HepG2 (cell line): ENCODE measurements at regions not wholly inside any gene's neighbourhood (a gene's known extent, or its start where the extent isn't known, plus 50 kb on each side); places are given as distances from the start of the nearest gene placed in this dataset.

Experiments
- ATAC-seq: fragments of 200-7000 bp; cut with Tn5 transposase; 3 replicates; pipeline ENCODE4 v1.9.1; 2020; ENCODE audit warnings: mild to moderate bottlenecking, moderate library complexity
- BruUV-seq: library from RNA; stranded (reverse); fragments of 400-500 nt; replicated peaks from 2 replicates; lab custom pipeline; 2021; lab: Mats Ljungman, UMichigan
- CTCF ChIA-PET: fragments of 300-600 bp; formaldehyde crosslinking; extraction: SDS; loops from one replicate; lab custom pipeline; 2021; ENCODE audit warnings: low total read pairs, inconsistent platforms, low intra/inter-chr PET ratio; lab: Yijun Ruan, JAX
- POLR2A ChIA-PET: fragments of 350-600 bp; sonication (Branson Sonifier 250); formaldehyde crosslinking; loops from one replicate; lab custom pipeline; 2020; ENCODE audit warnings: antibody characterized with exemption, inconsistent platforms; lab: Yijun Ruan, JAX
- DNase-seq: peaks from one replicate; pipeline ENCODE4 v3.0.0-alpha.2; 2015; ENCODE audit warnings: low spot score
- FAIRE-seq: peaks from 3 replicates; lab custom pipeline; 2011; peaks lifted over from hg19 to GRCh38; lab: Jason Lieb, UNC
- H2AFZ ChIP-seq: one replicate; pipeline ENCODE4 v1.6.1; 2011; ENCODE audit warnings: low read length, inconsistent platforms
- H3K27ac ChIP-seq: fragments of 300-600 bp; 3 replicates; pipeline ENCODE4 v1.8.0; 2011; ENCODE audit warnings: mixed run types, mild to moderate bottlenecking, mixed read lengths, low read length, inconsistent platforms; ENCODE audit not compliant: insufficient read depth; ENCODE audit errors: extremely low read length
- H3K27me3 ChIP-seq, 2 experiments: fragments of 200-600 bp in 1 of 2; 2 replicates in 1 of 2; 3 replicates in 1 of 2; pipeline versions ENCODE4 v1.6.0 to v1.8.0; 2011; ENCODE audit warnings: low read length in 2 of 2, mild to moderate bottlenecking in 2 of 2, moderate library complexity in 2 of 2, inconsistent platforms in 1 of 2; ENCODE audit not compliant: insufficient read depth in 2 of 2, control insufficient read depth in 1 of 2
- H3K36me3 ChIP-seq, 2 experiments: fragments of 200-600 bp in 1 of 2; replicated peaks in 1 of 2; 2 replicates in 1 of 2; 3 replicates in 1 of 2; pipeline versions ENCODE4 v1.5.1 to v1.8.0; 2011; ENCODE audit warnings: low read length in 2 of 2, inconsistent platforms in 1 of 2; ENCODE audit not compliant: insufficient read depth in 2 of 2, control insufficient read depth in 1 of 2
- H3K4me1 ChIP-seq: 2 replicates; pipeline ENCODE4 v1.5.1; 2012; ENCODE audit warnings: low read length, inconsistent platforms; ENCODE audit not compliant: insufficient read depth
- H3K4me2 ChIP-seq: 2 replicates; pipeline ENCODE4 v1.6.0; 2011; ENCODE audit warnings: low read depth, low read length, inconsistent platforms
- H3K4me3 ChIP-seq, 3 experiments: fragments of 200-600 bp in 1 of 3; sonication (generic), shearing (Covaris generic) in 1 of 3; replicated peaks in 1 of 3; 2 replicates each; pipeline ENCODE4 v1.5.1; 2011 to 2016; ENCODE audit warnings: low read length in 3 of 3, inconsistent platforms in 2 of 3, low read depth in 2 of 3, mild to moderate bottlenecking in 2 of 3, control low read depth in 1 of 3, mixed read lengths in 1 of 3; ENCODE audit not compliant: insufficient read depth in 1 of 3
- H3K79me2 ChIP-seq: one replicate; pipeline ENCODE4 v1.6.1; 2011; ENCODE audit warnings: low read length, inconsistent platforms; ENCODE audit not compliant: insufficient read depth
- H3K9ac ChIP-seq: 2 replicates; pipeline ENCODE4 v1.6.0; 2011; ENCODE audit warnings: mild to moderate bottlenecking, low read depth, low read length, inconsistent platforms; ENCODE audit not compliant: insufficient read depth
- H3K9me3 ChIP-seq: 2 replicates; pipeline ENCODE4 v1.5.1; 2012; ENCODE audit warnings: mild to moderate bottlenecking, low read length
- H4K20me1 ChIP-seq: 2 replicates; pipeline ENCODE4 v1.6.0; 2011; ENCODE audit warnings: inconsistent platforms, mild to moderate bottlenecking, low read length, moderate library complexity; ENCODE audit not compliant: insufficient read depth
- CEBPG ChIP-seq: IDR thresholded peaks from 2 replicates; pipeline ENCODE4 v1.6.1; 2016
- GPBP1L1 ChIP-seq: sonication (generic); formaldehyde crosslinking; IDR thresholded peaks from 2 replicates; pipeline ENCODE4 v1.5.0; 2020; ENCODE audit warnings: mild to moderate bottlenecking, missing genetic modification reagents
- HOMEZ ChIP-seq: IDR thresholded peaks from 2 replicates; pipeline ENCODE4 v1.6.1; 2016; ENCODE audit warnings: low read depth
- MAFF ChIP-seq: IDR thresholded peaks from 2 replicates; pipeline ENCODE4 v1.6.1; 2011; ENCODE audit warnings: low read depth, low read length, improper control_type of control experiment
- MAFK ChIP-seq, 2 experiments: IDR thresholded peaks in 1 of 2; conservative IDR thresholded peaks in 1 of 2; 2 replicates each; pipeline ENCODE4 v1.6.1; 2011; ENCODE audit warnings: improper control_type of control experiment in 2 of 2, low read length in 2 of 2
- MEIS1 ChIP-seq: sonication (generic); formaldehyde crosslinking; IDR thresholded peaks from 2 replicates; pipeline ENCODE4 v1.9.0; 2021; ENCODE audit warnings: mild to moderate bottlenecking, missing genetic modification reagents, moderate library complexity, borderline replicate concordance
- USF2 ChIP-seq, 2 experiments: sonication (generic) in 1 of 2; formaldehyde crosslinking in 1 of 2; IDR thresholded peaks; 2 replicates each; pipeline versions ENCODE4 v1.5.1 to v1.6.1; 2011 to 2020; ENCODE audit warnings: borderline replicate concordance in 1 of 2, low read depth in 1 of 2, low read length in 1 of 2, mild to moderate bottlenecking in 1 of 2, missing genetic modification reagents in 1 of 2, moderate library complexity in 1 of 2
- ZNF260 ChIP-seq: sonication (generic); formaldehyde crosslinking; IDR thresholded peaks from 2 replicates; pipeline ENCODE4 v1.4.0; 2020; ENCODE audit warnings: missing genetic modification reagents, low read depth, mild to moderate bottlenecking, borderline replicate concordance
- ZNF788 ChIP-seq: sonication (generic); formaldehyde crosslinking; IDR thresholded peaks from 2 replicates; pipeline ENCODE4 v1.5.0; 2020; ENCODE audit warnings: mild to moderate bottlenecking, missing genetic modification reagents, borderline replicate concordance
- WGBS: methylation state at CpG from one replicate; pipeline ENCODE4 v1.1.6; 2017; ENCODE audit warnings: low lambda C conversion rate; 5-methylcytosine and 5-hydroxymethylcytosine counted together
- in situ Hi-C: cut with HindIII; loops from 2 replicates; pipeline ENCODE4 v1.10.0; 2017; ENCODE audit warnings: low pct_unique_long_range_greater_than_20kb; ENCODE audit not compliant: extremely low pct_ligation_motif_present
- intact Hi-C: fragments of 100-400 bp; cut with micrococcal nuclease; formaldehyde crosslinking; loops from one replicate; pipeline ENCODE4 v1.10.0; 2022; ENCODE audit not compliant: unreplicated experiment

GRCh38 chr1:222240536-222241181 lies 307.2 kb downstream of the HHIPL2 start:
- H3K9me3 ChIP-seq, result no peaks in the 10 kb centered on the region
- no peak for ATAC-seq
- ChIA-PET CTCF (no interaction called here), POLR2A (no interaction called here)
- no peaks in the 10 kb centered on the region for H3K79me2 ChIP-seq
- 33% methylated on average over 7 of the region's 7 CpGs for WGBS
- H3K4me1 ChIP-seq, result no peaks in the 10 kb centered on the region
- no peak overlapping the region for H3K4me2 ChIP-seq
- H3K27ac ChIP-seq, result no peak overlapping the region
- DNase-seq, result no peak
- H3K9ac ChIP-seq, result no peak overlapping the region
- H4K20me1 ChIP-seq, result no peaks in the 10 kb centered on the region
- in situ Hi-C loops, result no loop called here
- no peak overlapping the region for H3K4me3 ChIP-seq
- BruUV-seq, result no TSS peak
- intact Hi-C loops, result no loop called here
- FAIRE-seq, result no peak
- H2AFZ ChIP-seq, result no peak overlapping the region
- TF ChIP-seq MAFK (conservative IDR thresholded peaks at IDR 0.05 in 1 of 2, IDR thresholded peaks at IDR 0.05 in 1 of 2; ENCODE audit: low read length in 2 of 2) (0 out of 4 replicates have a peak, but pooled peaks of 1 of the 2 experiments have one; percentile 25), MEIS1 (CRISPR knock-in tag) (no peak), MAFF (0 out of 2 replicates have a peak, but pooled peaks have one; percentile 24)
- H3K36me3 ChIP-seq, result no peaks in the 10 kb centered on the region
- no peaks in the 10 kb centered on the region; a peak in 1 of 5 replicates for H3K27me3 ChIP-seq

- in situ Hi-C loops (no loop called here), intact Hi-C loops (no loop called here)
- DNase-seq (no peak), ATAC-seq (no peak), FAIRE-seq (no peak)
- Histone ChIP-seq H3K4me3 (no peak overlapping the region), H3K9ac (no peak overlapping the region), H3K27me3 (no peaks in the 10 kb centered on the region; a peak in 1 of 5 replicates), H3K9me3 (no peaks in the 10 kb centered on the region), H3K4me2 (no peak overlapping the region), H3K79me2 (no peaks in the 10 kb centered on the region), H4K20me1 (no peaks in the 10 kb centered on the region), H3K4me1 (no peaks in the 10 kb centered on the region), H3K36me3 (no peaks in the 10 kb centered on the region), H2AFZ (no peak overlapping the region), H3K27ac (no peak overlapping the region)
- BruUV-seq, result no TSS peak
- POLR2A ChIA-PET, result no interaction called here
- TF ChIP-seq HOMEZ (CRISPR knock-in tag), result no peak
- TF ChIP-seq ZNF260 (CRISPR knock-in tag), result no peak
- TF ChIP-seq USF2 (IDR thresholded peaks at IDR 0.05; ENCODE audit: low read depth, low read length), result no peak
- TF ChIP-seq USF2 (CRISPR knock-in tag; IDR thresholded peaks at IDR 0.05; ENCODE audit: borderline replicate concordance), result no peak
- no peak for TF ChIP-seq GPBP1L1 (CRISPR knock-in tag)
- TF ChIP-seq CEBPG (CRISPR knock-in tag), result no peak
- no peak for TF ChIP-seq ZNF788 (CRISPR knock-in tag)
- 85% methylated on average over 1 of the region's 1 CpG for WGBS
- CTCF ChIA-PET, result no interaction called here
Measured at GRCh38 chr1:222239130-222239529, 308.8 kb downstream of the HHIPL2 start.
